ENCODE measurements at regions not wholly inside any gene's neighbourhood (a gene's known extent, or its start where the extent isn't known, plus 50 kb on each side); places are given as distances from the start of the nearest gene placed in this dataset.
"Not testable (repeated sequence)": the region's sequence is repeated elsewhere in the genome, so short reads cannot be mapped to it uniquely, and the experiment has no call there.

- WGBS, 5 donors, result 82 to 96% (median 94%) methylated on average over 5 of the region's 5 CpGs
- TF ChIP-seq POLR2AphosphoS5 (IDR thresholded peaks at IDR 0.05) (peak in 1 of 3 donors; percentile 21), EP300 (IDR thresholded peaks at IDR 0.05) (no peak)
- Histone ChIP-seq H3K4me1 (peaks cover 0 to 7% (median 3%) of the 10 kb centered on the region in 4 donors), H3K9me3 (peaks cover 0 to 7% (median 0%) of the 10 kb centered on the region in 4 donors), H3K4me3 (no peak overlapping the region), H3K27ac (no peak overlapping the region), H3K36me3 (no peaks in the 10 kb centered on the region), H3K27me3 (no peaks in the 10 kb centered on the region)
- no peak for DNase-seq
- intact Hi-C loops (cut with DNase I; ENCODE audit: low total_unique reads), result no loop called here
Observed at GRCh38 chr6:132192631-132193030, 208.6 kb downstream of the MOXD1 start.

DNA sequence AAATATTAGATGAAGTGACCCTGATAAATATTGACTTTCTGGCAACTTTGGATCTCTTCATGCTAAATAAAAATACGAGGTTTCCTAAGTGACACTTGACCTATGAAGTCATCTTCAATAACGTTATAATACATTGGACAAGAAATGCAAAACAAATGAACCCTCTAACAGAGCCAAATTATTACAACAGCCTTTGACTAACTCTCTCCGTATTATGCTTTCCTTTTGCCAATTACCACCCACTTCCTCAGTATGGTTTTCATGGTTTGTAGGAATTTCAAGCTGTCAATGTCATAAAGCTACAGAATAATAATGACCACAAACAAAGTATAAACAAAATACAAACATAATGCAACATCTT is 210.5 kb downstream of the MOXD1 start:
- no peaks in the 10 kb centered on the region for H3K36me3 ChIP-seq
- peaks cover 0 to 7% (median 3%) of the 10 kb centered on the region in 4 donors for H3K4me1 ChIP-seq
- no peak overlapping the region for H3K4me3 ChIP-seq
- peaks cover 0 to 7% (median 0%) of the 10 kb centered on the region in 4 donors for H3K9me3 ChIP-seq
- WGBS, 5 donors, result 40 to 64% (median 58%) methylated on average over 3 of the region's 3 CpGs
- no peak for DNase-seq
- TF ChIP-seq EP300 (IDR thresholded peaks at IDR 0.05), result no peak
- intact Hi-C loops (cut with DNase I; ENCODE audit: low total_unique reads), result no loop called here
- no peaks in the 10 kb centered on the region for H3K27me3 ChIP-seq
- H3K27ac ChIP-seq, result peak overlapping the region in 3 of 5 donors; percentile 1 to 55 (median 32)

DNA sequence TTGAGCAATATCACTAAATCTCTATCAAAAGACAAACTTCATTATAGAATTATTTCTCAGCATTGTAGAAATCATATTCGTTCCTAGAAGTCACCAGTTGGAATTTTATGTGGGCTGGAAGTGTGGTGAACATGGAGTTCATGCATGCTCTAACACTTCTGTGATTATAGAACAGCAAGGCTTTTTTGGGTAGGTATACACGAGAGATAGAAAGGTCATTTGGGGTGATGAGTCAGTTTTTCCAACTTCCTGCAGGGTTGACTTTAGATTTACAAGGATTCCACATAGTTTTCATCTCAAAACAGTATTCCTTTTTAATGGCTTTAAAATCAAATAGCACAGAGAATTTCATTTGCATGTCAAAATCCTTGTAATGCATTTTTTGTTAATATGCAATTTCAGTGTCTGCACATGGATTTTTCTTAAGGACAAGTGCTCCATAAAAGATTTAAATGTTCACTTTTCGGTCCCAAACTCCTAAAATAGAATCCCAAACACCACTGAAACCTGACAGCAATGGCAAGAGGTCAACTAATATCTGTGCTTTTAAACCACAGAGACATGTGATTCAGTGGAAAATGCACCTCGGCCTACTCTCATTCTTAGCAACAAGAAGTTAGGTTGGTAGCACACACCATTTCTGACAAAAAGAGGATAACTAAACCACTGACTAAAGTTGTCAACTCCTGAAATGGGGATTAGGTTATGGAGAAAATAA is 211.0 kb downstream of the MOXD1 start:
- Histone ChIP-seq H3K27me3 (no peaks in the 10 kb centered on the region), H3K4me1 (peaks cover 0 to 7% (median 3%) of the 10 kb centered on the region in 4 donors), H3K4me3 (no peak overlapping the region), H3K9me3 (peaks cover 0 to 7% (median 0%) of the 10 kb centered on the region in 4 donors), H3K36me3 (no peaks in the 10 kb centered on the region), H3K27ac (peak overlapping the region in 3 of 5 donors; percentile 1 to 55 (median 32))
- 50 to 63% (median 59%) methylated on average over 4 of the region's 4 CpGs for WGBS, 5 donors
- intact Hi-C loops (cut with DNase I; ENCODE audit: low total_unique reads), result no loop called here
- DNase-seq, result no peak
- TF ChIP-seq EP300 (IDR thresholded peaks at IDR 0.05), result no peak
- TF ChIP-seq, protein P1, sequence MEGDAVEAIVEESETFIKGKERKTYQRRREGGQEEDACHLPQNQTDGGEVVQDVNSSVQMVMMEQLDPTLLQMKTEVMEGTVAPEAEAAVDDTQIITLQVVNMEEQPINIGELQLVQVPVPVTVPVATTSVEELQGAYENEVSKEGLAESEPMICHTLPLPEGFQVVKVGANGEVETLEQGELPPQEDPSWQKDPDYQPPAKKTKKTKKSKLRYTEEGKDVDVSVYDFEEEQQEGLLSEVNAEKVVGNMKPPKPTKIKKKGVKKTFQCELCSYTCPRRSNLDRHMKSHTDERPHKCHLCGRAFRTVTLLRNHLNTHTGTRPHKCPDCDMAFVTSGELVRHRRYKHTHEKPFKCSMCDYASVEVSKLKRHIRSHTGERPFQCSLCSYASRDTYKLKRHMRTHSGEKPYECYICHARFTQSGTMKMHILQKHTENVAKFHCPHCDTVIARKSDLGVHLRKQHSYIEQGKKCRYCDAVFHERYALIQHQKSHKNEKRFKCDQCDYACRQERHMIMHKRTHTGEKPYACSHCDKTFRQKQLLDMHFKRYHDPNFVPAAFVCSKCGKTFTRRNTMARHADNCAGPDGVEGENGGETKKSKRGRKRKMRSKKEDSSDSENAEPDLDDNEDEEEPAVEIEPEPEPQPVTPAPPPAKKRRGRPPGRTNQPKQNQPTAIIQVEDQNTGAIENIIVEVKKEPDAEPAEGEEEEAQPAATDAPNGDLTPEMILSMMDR (IDR thresholded peaks at IDR 0.05), result no peak
- TF ChIP-seq POLR2A (IDR thresholded peaks at IDR 0.05), result no peak
- TF ChIP-seq POLR2AphosphoS5 (IDR thresholded peaks at IDR 0.05), result no peak

GRCh38 chr6:132188556-132189264 is 212.6 kb downstream of the MOXD1 start:
- Histone ChIP-seq H3K27ac (no peak overlapping the region), H3K36me3 (no peaks in the 10 kb centered on the region), H3K9me3 (no peaks in the 10 kb centered on the region), H3K4me1 (peaks cover 0 to 7% (median 3%) of the 10 kb centered on the region in 4 donors), H3K27me3 (no peaks in the 10 kb centered on the region), H3K4me3 (no peak overlapping the region)
- TF ChIP-seq POLR2A (IDR thresholded peaks at IDR 0.05) (no peak), EP300 (IDR thresholded peaks at IDR 0.05) (no peak), POLR2AphosphoS5 (IDR thresholded peaks at IDR 0.05) (no peak)
- TF ChIP-seq, protein P1 (IDR thresholded peaks at IDR 0.05), result no peak
- no peak for DNase-seq
- intact Hi-C loops (cut with DNase I; ENCODE audit: low total_unique reads), result no loop called here
- 33 to 62% (median 46%) methylated on average over 1 of the region's 1 CpG for WGBS, 5 donors

DNA sequence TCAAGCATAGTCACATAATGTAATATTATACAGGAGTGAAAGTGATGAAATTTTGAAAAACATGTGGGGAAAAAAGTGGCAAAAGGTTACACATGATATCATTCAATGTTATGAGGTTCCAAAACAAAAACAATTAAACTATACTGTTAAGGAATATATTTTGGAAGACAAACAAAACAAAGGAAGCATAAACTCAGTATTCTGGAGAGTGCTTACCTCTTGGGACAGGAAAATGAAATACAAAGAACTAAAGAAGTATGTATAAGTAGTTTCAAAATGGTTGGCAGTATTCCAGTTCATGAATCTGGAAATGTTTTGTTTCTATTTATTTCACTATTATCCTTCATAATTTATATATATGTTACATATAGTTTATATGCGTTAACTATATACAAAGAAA is 213.5 kb downstream of the MOXD1 start:
- H3K27ac ChIP-seq, result no peak overlapping the region
- WGBS, 5 donors, result 82 to 97% (median 95%) methylated on average over 1 of the region's 1 CpG
- no peaks in the 10 kb centered on the region for H3K9me3 ChIP-seq
- DNase-seq, result no peak
- no peaks in the 10 kb centered on the region for H3K27me3 ChIP-seq
- no peaks in the 10 kb centered on the region for H3K36me3 ChIP-seq
- H3K4me1 ChIP-seq, result peaks cover 0 to 7% (median 3%) of the 10 kb centered on the region in 4 donors
- H3K4me3 ChIP-seq, result no peak overlapping the region
- TF ChIP-seq, protein P1 (IDR thresholded peaks at IDR 0.05), result no peak
- TF ChIP-seq POLR2AphosphoS5 (IDR thresholded peaks at IDR 0.05) (no peak), POLR2A (IDR thresholded peaks at IDR 0.05) (no peak), EP300 (IDR thresholded peaks at IDR 0.05) (no peak)
- intact Hi-C loops (cut with DNase I; ENCODE audit: low total_unique reads), result no loop called here

DNA sequence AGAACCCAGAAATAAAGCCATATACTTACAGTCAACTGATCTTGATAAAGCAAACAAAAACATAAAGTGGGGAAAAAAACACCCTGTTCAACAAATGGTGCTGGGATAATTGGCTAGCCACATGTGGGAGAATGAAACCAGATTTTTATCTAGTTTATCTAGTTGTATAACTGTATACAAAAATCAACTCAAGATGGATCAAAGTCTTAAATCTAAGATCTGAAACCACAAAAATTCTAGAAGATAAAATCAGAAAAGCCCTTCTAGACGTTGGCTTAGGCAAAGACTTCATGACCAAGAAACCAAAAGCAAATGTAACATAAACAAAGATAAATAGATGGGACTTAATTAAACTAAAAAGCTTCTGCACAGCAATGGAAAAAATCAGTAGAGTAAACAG is 216.3 kb downstream of the MOXD1 start:
- H3K36me3 ChIP-seq; intact Hi-C loops (cut with DNase I; ENCODE audit: low total_unique reads); H3K4me1 ChIP-seq; H3K4me3 ChIP-seq; DNase-seq; H3K9me3 ChIP-seq; H3K27ac ChIP-seq; H3K27me3 ChIP-seq: not testable (repeated sequence)
- WGBS, 5 donors, result 14 to 19% (median 16%) methylated on average over 1 of the region's 1 CpG

All from stomach (tissue), 8 donors.